Fibroblast of skin of back (primary cell): ENCODE measurements at regions not wholly inside any gene's neighbourhood (a gene's known extent, or its start where the extent isn't known, plus 50 kb on each side); places are given as distances from the start of the nearest gene placed in this dataset.
"Not testable (repeated sequence)": the region's sequence is repeated elsewhere in the genome, so short reads cannot be mapped to it uniquely, and the experiment has no call there.

Source experiments
- DNase-seq: peaks from one replicate; pipeline ENCODE4 v3.0.0-alpha.2; 2013

- DNase-seq, result no peak
Measured at GRCh38 chr13:107811233-107812013, 403.9 kb downstream of the LIG4 start.

GRCh38 chr13:107809125-107809524 lies 406.2 kb downstream of the LIG4 start:
- DNase-seq, result no peak

- no peak for DNase-seq
Measured at GRCh38 chr13:107808389-107808788, 406.9 kb downstream of the LIG4 start.

GRCh38 chr13:107807306-107808073 lies 407.8 kb downstream of the LIG4 start:
- no peak for DNase-seq

GRCh38 chr13:107806726-107807125 lies 408.6 kb downstream of the LIG4 start:
- no peak for DNase-seq

- no peak for DNase-seq
Measured at GRCh38 chr13:107803822-107804495, 411.4 kb downstream of the LIG4 start.

GRCh38 chr13:107801621-107802020 lies 413.7 kb downstream of the LIG4 start:
- no peak for DNase-seq

GRCh38 chr13:107799001-107799400 lies 416.3 kb downstream of the LIG4 start:
- DNase-seq, result peak; percentile 38

GRCh38 chr13:107790397-107790796 lies 424.9 kb downstream of the LIG4 start:
- no peak for DNase-seq

- DNase-seq, result no peak
Measured at GRCh38 chr13:107788464-107789165, 426.7 kb downstream of the LIG4 start.

GRCh38 chr13:107782646-107783045 lies 432.7 kb downstream of the LIG4 start:
- DNase-seq, result not testable (repeated sequence)

- DNase-seq, result no peak
Measured at GRCh38 chr13:107778094-107778493, 437.2 kb downstream of the LIG4 start.

- DNase-seq, result no peak
Measured at GRCh38 chr13:107770541-107770940, 444.8 kb downstream of the LIG4 start.

- DNase-seq, result peak; percentile 36
Measured at GRCh38 chr13:107767119-107767518, 448.2 kb downstream of the LIG4 start.

GRCh38 chr13:107765724-107766401 lies 449.5 kb downstream of the LIG4 start:
- DNase-seq, result peak; percentile 57

- no peak for DNase-seq
Measured at GRCh38 chr13:107764046-107764445, 451.3 kb downstream of the LIG4 start.

GRCh38 chr13:107753748-107754147 lies 461.6 kb downstream of the LIG4 start:
- DNase-seq, result no peak

GRCh38 chr13:107753291-107753690 lies 462.0 kb downstream of the LIG4 start:
- DNase-seq, result no peak

GRCh38 chr13:107743983-107744382 lies 471.4 kb downstream of the LIG4 start:
- DNase-seq, result no peak

GRCh38 chr13:107743526-107743925 lies 471.8 kb downstream of the LIG4 start:
- no peak for DNase-seq

GRCh38 chr13:107743100-107743499 lies 472.2 kb downstream of the LIG4 start:
- no peak for DNase-seq

GRCh38 chr13:107742544-107742943 lies 472.8 kb downstream of the LIG4 start:
- DNase-seq, result no peak
